NCI-H1436 treated with DMSO at 0.1 percent for 48 hours (cell line): ENCODE measurements at regions not wholly inside any gene's neighbourhood (a gene's known extent, or its start where the extent isn't known, plus 50 kb on each side); places are given as distances from the start of the nearest gene placed in this dataset.

Source experiments
- DNase-seq: peaks from one replicate; lab custom pipeline; 2025; lab: John Stamatoyannopoulos, UW

DNA sequence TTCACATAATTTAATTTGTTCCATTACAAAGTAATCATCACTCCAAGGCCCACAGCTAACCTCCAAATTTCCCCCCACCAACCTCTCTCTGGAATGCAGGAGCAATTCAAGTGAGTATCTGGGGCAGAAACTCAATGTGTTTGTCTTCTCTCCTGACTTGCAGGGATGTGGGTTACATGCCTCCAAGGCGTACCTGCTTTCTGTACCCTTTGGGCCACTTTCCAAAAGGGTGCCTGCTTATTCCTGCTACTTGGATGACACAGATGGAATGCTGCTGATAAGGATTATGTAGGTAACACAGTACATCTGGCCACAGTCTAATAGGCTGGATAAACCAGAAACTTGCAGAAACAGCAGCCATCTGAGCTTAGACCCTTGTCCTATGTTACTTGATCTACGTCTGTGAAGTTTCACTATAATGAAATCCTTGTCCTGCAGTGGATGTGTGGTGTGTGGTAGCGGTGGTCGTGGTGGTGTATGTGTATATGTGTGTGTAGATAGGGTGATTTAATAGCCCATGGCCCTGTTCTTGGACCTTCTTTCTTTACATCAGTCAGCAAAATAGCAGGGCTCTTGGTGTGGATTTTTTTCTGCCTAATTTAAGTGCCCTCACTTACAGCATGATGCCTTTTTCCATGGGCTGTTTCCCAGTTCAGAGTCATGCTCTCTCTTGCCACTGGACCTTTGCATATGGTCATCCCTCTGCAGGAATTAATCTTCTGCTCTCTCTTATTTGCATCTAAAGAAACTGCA, 175.9 kb downstream of the ZDHHC21 start:
- no peak for DNase-seq

DNA sequence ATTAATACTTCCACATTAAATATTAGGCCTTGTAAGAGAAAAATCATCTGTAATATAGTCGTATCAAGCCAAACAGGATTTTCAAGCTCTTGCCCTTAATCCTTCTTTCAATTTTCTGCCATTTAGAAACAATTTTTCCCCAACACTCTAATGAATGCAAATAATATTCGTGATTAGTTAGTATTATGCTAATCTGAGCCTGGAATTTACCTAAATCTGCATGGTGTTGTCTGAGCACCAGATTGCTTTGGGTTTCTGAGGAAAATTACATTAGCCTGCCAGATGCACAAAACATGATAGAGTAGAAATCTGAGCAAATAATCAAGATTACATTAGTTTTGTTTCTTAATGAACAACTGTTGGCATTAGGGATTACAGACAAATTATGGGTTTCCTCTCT, 176.6 kb downstream of the ZDHHC21 start:
- no peak for DNase-seq

DNA sequence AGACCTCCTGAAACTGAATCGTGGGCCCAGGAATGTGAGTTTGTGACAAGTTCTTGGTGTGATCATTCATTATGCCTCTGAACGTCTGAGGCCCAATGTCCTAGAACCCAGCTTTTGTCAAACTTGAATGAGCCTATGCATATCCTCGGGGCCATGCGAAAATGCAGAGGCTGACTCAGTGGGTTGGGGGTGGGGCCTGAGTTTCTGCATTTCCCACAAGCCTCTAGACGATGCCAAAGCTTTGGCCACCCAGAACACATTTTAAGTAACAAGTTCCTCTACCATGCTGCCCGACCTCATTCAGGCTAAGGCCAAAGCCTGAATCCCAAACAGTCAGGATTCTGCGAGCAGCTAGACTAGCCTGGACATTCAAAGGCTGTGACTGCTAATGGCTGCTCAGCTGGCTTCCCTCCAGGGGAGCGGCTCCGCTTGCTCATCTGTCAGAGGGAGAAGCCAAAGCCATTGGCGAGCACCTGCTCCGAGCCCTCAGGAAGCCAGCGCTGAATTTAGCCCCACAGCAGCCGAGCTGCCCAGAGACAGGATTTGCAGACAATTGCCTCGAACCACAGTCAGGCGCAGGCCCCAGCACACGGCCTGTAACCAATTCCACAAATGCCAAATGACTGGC, 177.5 kb downstream of the ZDHHC21 start:
- DNase-seq, result no peak

DNA sequence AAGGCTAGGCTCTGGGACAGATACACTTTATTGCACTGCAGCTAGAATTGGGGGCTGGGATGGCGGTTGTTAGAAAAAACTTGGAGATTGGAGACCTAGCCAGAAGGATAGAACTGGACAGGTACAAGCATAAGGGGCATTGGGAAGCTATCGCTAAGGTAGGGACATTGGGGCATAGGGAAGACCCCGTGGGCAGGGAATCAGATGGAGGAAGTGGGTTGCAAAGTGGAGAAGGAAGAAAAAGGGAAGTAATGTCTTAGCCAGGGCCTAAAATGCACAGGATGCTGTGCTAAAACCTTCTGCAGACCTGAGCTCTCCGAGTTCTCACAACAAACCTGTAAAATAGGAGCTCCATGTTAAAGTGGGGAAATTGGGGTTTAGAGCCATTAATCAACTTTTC, 178.2 kb downstream of the ZDHHC21 start:
- no peak for DNase-seq

DNA sequence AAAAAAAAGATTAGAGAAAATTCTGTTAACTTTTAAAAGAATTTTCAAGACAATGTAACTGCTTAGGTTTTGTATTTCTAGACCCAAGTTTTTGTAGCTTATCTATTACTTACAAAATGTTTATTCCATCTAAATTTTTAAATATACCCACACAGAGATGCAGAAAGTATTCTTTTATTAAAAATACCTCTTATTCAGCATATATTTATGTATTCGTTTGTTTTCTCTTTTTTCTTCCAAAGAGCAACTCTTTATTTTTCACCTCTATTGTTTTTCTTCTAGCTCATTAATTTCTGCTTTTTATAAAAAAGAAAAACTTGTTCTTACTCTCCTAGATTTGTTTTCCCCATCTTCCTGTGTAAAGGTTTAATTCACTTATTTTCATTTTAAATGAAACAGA, 180.3 kb downstream of the ZDHHC21 start:
- DNase-seq, result no peak

- no peak for DNase-seq
Observed at GRCh38 chr9:14511452-14511851, 181.8 kb downstream of the ZDHHC21 start.

GRCh38 chr9:14508884-14509283, 184.3 kb downstream of the ZDHHC21 start:
- DNase-seq, result no peak

DNA sequence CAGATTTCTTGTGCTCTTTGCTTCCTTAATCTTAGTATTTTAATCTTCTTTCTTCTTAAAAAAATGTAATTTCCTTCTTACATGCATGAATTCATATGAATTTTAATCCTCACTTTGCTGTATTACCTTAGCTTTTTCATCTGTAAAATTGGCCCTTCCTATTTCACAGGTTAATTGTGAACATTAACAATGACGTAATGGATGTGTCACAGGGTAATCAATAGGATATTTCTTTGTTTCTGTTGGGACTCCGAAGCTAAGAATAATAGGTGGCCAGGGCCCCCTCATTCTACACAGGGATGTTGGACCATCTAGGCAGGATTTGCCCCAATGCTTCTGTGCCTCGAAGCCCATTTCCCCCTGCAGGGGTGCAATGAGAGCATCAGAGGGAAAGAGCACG, 187.4 kb upstream of the NFIB start:
- DNase-seq, result no peak

- no peak for DNase-seq
Observed at GRCh38 chr9:14500705-14501104, 186.8 kb upstream of the NFIB start.

- no peak for DNase-seq
Observed at GRCh38 chr9:14499976-14500375, 186.0 kb upstream of the NFIB start.

DNA sequence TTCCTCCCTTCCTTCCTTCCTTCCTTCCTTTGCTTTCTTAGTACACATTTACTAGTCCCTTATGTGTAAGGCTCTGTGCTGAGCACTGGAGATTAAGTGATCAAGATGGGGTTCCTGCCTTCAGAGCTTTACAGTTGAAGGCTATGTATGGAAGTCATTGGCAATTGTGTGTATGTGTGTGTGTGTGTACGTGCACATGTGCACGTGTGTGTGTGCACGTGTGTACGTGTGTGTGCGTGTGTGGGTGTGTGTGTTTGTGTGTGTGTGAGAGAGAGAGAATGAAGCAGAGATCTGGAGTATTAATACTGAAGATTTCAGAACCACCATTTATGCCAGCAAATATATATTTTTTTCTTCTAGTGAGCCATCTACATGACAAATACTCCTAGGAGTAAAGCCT, 184.9 kb upstream of the NFIB start:
- DNase-seq, result no peak

GRCh38 chr9:14497476-14497875, 183.5 kb upstream of the NFIB start:
- DNase-seq, result no peak

GRCh38 chr9:14488421-14489190, 174.7 kb upstream of the NFIB start:
- no peak for DNase-seq

DNA sequence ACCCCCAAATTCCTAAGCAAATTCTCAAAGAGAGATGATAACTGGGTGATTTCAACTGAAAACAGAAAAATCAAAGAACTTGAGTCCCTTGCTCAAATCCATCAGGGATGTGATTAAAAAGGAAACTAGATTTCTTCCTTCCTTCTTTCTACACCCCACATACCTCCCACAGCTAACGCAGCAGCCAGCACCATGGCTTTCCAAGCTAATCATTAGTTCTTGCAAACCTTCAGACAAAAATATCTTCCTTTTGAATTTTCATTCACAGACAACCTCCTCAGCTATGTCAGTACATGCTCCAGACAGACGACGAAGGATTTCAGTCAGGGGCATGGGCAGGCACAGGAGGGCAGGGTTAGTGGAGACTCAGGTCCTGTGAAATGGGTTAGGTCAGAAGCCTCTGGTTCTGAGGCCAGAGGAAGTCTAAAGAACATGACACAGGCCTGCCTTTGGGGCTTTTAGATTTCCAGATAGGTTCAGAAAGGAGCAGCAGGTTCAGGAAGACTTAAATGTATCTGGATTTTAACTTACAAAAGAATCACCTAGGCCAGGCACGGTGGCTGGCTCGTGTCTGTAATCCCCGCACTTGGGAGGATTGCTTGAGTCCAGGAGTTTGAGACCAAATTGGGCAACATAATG, 173.7 kb upstream of the NFIB start:
- no peak for DNase-seq

GRCh38 chr9:14485366-14485765, 171.4 kb upstream of the NFIB start:
- no peak for DNase-seq

DNA sequence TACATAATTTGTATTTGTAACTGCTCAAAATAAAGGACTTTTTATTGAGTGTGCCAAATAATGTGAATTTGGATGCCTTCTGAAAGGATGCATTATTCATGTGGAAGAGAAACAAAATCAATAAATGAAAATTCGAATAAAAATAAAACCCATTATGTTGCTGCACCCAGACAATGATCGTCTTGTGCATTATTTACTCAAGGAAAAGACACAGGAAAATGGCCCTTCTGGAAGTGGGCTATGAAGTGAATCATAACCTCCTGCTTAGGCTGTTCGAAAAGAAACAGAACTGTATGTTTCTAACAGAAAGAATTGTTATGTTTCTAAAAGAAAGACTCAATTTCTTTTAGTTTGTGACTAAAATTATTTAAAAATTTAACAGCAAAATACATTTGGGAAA, 168.9 kb upstream of the NFIB start:
- DNase-seq, result no peak

- DNase-seq, result no peak
Observed at GRCh38 chr9:14480526-14480925, 166.6 kb upstream of the NFIB start.

GRCh38 chr9:14479163-14479560, 165.2 kb upstream of the NFIB start:
- no peak for DNase-seq

GRCh38 chr9:14478175-14479162, 164.5 kb upstream of the NFIB start:
- DNase-seq, result no peak

GRCh38 chr9:14471041-14471440, 157.1 kb upstream of the NFIB start:
- no peak for DNase-seq

DNA sequence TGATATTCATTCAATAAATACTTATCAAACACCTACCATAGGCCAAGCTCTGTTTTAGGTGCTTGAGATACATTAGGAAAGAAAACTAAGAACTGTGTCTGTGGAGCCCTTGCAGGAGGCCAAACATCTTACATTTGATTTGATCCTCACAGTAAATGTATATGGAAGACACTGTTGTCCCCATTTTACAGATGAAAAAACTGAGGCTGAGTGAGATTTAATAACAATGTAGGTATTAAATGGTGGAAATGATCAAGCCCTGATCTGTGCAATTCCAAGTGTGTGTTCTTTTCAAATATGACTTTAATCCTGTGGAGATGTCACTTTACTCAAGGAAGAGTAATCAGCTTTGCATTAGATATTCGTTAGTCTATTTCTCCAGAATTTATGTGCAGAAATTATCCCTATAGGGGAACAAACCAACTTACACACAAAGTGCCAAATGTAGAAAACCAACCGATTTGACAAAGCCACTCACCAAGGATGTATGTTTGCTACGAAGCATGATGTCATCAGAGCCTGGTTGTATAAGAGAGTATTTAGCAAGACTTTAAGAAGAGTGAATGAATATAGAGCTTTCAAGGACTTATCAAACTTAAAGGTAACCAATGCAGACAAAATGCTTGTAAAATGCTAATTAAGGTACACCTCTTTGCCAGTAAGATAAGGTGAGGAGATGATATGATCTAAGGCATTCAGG, 153.9 kb upstream of the NFIB start:
- no peak for DNase-seq
